NCI-H1417 (cell line): ENCODE measurements at regions not wholly inside any gene's neighbourhood (a gene's known extent, or its start where the extent isn't known, plus 50 kb on each side); places are given as distances from the start of the nearest gene placed in this dataset.
A peak's percentile ranks its signal among the peaks of the same experiment; 100 is the strongest.

Experiments used
- DNase-seq, 3 experiments: peaks; one replicate each; lab custom pipeline; 2025; lab: John Stamatoyannopoulos, UW

DNA sequence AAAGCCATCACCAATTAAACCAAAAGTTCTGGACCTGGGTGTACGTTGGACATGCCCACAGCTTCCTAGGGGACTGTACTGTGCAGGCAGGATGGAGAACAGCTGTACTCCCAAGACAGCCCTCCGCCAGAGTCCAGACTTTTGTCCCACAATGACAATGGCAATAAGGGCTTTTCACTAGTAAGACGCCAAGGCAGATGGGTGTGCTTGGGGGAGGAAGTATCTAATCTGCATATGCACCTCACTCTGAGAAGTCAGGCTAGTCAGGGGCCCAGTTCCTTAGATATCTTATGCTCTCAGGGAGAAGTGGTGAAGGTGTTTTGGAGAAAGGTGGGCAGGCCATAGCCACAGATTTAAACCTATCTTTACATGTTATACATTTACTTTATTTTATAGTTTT, 85.1 kb upstream of the USP47 start:
- DNase-seq = no peak

GRCh38 chr11:11755871-11756270, 85.9 kb upstream of the USP47 start:
- DNase-seq = no peak

- DNase-seq = no peak
Measured at GRCh38 chr11:11752679-11753078, 89.1 kb upstream of the USP47 start.

- no peak for DNase-seq
Measured at GRCh38 chr11:11750017-11750878, 91.5 kb upstream of the USP47 start.

- DNase-seq = no peak
Measured at GRCh38 chr11:11748706-11749365, 92.9 kb upstream of the USP47 start.

DNA sequence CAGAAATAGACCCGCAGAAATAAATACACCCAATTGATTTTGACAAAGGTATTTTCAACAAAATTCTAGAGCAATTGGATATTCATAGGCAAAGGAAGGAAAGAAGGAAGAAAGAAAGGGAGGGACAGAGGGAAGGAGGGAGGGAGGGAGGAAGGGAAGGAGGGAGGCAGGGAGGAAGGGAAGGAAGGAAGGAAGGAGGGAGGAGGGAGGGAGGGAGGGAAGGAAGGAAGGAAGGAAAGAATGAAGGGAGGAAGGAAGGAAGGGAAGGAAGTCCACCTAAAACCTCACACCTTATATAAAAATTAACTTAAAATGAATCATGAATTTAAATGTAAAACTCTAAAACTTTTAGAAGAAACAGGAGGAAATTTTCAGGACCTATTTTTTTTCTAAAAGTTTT, 94.2 kb upstream of the USP47 start:
- no peak for DNase-seq

GRCh38 chr11:11746449-11746848, 95.3 kb upstream of the USP47 start:
- DNase-seq = no peak

DNA sequence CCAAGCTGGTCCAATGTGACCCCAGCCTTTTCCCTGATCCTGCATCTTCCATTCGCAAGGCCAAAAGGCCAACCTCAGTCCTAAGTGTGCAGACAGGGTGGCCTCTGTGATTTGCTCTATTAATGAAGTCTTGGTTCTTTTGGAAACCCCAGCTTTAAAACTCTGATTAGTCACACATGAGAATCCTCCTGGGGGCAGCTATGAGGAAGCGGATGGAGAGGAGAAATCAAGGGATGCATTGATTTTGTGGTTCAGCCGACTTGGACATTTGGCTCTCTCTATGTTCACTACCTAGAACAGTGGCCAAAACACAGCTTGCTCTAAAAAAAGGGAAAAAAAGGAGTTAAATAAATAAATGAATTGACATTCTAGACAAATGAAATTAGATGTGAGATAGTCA, 98.6 kb upstream of the USP47 start:
- DNase-seq = no peak

- DNase-seq = no peak
Measured at GRCh38 chr11:11742486-11742885, 99.3 kb upstream of the USP47 start.

DNA sequence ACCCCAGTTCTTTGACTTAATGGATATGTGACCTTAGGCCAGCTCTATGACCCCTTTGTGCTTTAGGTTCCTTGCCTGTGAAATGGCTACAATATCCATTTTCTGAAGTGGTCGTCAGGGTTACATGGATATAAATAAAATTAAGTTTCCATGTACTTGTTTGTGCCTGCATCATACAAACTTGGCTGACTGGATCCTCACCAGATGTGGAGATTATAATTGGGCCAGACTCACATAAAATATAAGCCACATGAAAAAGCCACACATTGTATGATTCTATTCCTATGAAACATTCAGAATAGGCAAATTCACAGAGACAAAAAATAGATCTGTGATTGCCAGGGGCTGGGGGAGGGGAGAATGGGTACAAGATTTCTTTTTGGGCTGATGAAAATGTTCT, 100.9 kb upstream of the USP47 start:
- no peak for DNase-seq

- peak in 2 of 3 experiments; percentile 94 to 97 for DNase-seq
Measured at GRCh38 chr11:11740073-11740702, 101.6 kb upstream of the USP47 start.

- no peak for DNase-seq
Measured at GRCh38 chr11:11738370-11738769, 103.4 kb upstream of the USP47 start.

DNA sequence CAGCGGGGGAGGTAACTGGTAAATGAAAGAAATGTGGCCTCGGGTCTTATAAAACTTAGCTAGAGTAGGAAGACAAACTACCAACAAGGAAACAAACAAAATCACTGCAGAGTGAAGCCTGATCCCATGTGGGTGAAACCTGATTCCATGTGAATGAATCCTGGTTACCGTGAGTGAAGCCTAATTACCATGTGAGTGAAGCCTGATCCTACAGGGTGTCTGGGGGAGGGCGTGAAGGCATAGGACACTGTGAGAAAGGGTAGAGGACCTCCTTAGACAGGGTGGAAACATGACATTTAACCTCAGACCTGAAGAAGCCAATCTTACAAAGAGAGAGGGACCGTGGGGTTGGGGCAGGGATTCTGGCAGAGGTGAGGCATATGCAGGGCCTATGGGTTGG, 106.2 kb upstream of the USP47 start:
- DNase-seq = peak in 2 of 3 experiments; percentile 27 to 30

GRCh38 chr11:11733246-11733747, 108.5 kb upstream of the USP47 start:
- no peak for DNase-seq

GRCh38 chr11:11732116-11732515, 109.7 kb upstream of the USP47 start:
- no peak for DNase-seq

DNA sequence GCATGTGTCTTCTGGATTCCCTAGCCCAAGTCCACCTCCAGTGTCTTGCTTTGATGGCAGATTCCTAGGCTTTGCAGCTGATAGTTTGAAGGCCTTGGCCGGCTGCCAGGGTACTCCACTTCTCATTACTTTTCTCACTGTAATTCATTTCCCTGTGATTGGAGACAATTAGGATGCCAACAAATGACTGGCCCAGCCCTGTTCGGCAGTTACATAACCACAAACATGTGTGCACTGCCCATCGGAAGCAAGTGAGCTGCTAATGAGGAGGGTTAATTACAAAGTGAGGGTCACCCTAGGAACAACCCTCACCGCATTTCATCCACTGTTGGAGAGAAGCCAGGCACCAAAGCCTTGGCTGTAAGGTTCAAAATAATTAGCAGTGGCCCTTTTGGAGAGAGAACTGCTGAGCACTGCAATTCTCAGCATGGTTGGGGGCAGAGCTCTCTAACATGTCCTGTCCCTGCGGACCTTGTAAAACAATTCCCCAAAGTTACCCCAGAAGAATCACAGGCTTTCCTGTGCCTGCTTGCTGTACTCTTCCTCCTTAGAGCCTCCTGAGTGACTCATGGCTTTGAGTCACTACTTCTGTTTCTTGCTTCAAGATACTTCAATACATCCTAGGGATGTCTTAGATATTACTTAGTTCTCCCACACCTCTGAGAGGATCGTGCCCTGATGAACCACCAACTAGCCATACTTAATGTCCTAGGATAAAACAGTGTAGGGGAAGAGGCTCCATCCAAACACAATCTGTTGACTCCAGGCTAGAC, 109.7 kb upstream of the GALNT18 start:
- DNase-seq = peak; percentile 68 to 93 (median 70)

DNA sequence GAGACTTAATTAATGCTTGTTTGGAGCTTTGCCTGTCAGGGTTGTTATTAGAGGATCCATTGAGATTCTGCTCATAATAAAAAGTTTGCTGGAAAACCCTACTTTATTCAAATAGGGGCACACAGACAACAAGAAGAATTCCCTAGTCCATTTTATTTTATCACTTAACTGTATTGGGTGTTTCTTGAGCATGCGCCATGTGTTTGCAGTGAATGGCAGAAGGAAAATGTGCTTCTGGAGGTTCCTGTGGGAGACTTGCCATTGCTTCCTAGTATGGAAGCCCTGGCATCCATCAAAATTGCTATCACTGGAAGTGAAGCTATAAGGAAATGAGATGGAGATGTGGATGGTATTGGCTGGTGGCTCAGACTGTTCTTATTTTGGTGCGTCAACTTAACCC, 106.6 kb upstream of the GALNT18 start:
- no peak for DNase-seq

- no peak for DNase-seq
Measured at GRCh38 chr11:11725438-11725837, 103.6 kb upstream of the GALNT18 start.

DNA sequence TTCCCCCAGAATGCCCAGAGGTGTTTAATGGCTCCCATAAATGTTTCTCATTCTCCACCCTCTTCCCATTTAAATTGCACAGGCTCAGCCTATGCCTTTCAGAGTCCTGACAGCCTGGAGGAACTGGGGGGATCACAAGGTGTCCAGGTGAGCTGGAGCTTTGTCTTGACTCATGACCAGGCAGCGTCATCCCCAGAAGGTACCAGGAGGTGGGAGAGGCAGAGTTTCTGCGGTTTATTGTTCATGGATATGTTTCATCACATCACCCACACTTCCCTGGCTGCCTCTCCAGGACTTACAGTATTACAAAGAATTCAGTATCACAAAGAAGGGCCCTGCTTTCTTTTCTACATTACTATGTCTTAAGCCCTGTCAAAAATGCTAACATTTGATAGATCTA, 103.2 kb upstream of the GALNT18 start:
- DNase-seq = no peak

DNA sequence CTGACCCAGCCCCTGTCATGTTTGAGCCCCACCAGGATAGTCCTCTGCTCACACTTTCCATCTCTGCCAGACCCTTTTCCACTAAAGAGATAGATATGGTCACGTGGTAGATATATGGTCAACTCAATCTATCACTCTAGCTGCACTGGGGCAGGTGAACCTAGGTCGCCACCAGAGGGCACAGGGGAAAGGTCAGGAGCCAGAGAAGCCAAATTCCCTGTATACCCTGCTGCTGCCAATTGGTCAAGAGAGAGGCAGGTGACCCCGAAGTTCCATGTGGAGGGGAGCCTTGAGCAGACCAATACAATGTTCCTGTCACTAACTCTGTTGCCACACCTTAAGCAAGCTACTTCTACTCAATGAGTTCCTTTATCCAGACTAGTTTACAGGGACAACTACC, 101.1 kb upstream of the GALNT18 start:
- DNase-seq = no peak

DNA sequence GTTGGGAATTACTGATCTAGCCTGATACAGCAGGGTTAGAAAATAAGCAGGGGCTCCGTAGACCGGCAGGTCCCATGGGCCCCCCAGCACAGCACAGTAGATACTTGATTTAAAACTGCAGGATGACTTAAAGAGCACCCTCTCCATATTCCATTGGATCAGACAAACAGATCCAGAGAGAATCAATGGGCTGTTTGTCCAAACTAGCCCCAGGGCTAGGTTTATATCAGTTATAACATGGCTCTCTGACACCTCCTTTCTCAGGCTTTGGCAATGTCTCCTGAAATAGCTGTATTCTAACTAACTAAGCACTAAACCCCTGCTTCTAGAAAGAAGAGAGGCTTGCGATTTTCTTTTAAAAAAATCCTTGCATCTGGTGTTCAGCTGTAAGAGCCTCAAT, 100.4 kb upstream of the GALNT18 start:
- no peak for DNase-seq

GRCh38 chr11:11718511-11718910, 96.7 kb upstream of the GALNT18 start:
- DNase-seq = no peak
